ENCODE measurements at regions not wholly inside any gene's neighbourhood (a gene's known extent, or its start where the extent isn't known, plus 50 kb on each side); places are given as distances from the start of the nearest gene placed in this dataset.
"Not testable (repeated sequence)": the region's sequence is repeated elsewhere in the genome, so short reads cannot be mapped to it uniquely, and the experiment has no call there.

DNA sequence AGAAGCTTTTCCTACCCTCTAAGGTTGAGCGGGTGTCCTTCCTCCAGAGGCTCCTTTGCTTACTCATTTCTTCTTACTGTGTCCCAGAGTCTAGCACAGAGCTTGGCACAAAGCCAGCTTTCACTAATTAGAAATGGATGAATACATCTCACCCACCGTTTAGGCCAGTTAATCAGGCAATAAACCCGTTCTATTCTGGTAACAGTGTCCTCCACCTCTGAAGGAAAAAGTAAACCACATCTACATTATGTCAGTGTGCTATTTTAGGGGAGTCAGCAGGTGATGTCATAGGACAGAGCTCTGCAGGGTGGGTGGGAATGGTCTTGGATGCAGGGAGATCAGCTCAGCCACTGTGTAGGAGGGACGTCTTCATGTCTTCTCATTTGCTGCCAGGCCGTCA, 109.2 kb downstream of the OSTF1 start:
- no peak overlapping the region for H3K27ac ChIP-seq
- TF ChIP-seq ZFX (IDR thresholded peaks at IDR 0.05) = no peak
- TF ChIP-seq, protein P1, sequence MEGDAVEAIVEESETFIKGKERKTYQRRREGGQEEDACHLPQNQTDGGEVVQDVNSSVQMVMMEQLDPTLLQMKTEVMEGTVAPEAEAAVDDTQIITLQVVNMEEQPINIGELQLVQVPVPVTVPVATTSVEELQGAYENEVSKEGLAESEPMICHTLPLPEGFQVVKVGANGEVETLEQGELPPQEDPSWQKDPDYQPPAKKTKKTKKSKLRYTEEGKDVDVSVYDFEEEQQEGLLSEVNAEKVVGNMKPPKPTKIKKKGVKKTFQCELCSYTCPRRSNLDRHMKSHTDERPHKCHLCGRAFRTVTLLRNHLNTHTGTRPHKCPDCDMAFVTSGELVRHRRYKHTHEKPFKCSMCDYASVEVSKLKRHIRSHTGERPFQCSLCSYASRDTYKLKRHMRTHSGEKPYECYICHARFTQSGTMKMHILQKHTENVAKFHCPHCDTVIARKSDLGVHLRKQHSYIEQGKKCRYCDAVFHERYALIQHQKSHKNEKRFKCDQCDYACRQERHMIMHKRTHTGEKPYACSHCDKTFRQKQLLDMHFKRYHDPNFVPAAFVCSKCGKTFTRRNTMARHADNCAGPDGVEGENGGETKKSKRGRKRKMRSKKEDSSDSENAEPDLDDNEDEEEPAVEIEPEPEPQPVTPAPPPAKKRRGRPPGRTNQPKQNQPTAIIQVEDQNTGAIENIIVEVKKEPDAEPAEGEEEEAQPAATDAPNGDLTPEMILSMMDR (conservative IDR thresholded peaks at IDR 0.05) = no peak

DNA sequence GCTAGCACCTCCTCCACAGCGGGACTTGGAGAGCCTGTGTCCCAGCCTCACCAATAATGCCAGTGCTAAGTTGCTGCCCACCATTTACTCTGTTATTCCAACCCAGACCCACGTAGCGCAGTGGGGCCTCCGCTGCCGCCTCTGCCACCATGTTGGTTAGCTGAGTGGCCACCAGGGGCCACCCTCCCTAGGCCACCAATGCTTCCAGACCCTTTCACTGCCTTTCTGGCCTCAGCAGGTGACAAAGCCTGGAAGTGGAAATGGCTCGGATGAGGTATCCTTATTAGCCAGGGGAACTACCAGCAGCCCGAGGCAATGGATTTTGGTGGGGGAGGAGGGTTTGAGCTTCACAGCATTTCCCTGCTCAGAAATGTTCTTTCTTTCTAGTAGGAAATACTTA, 110.1 kb downstream of the OSTF1 start:
- no peak overlapping the region for H3K27ac ChIP-seq
- no peak for TF ChIP-seq ZFX (IDR thresholded peaks at IDR 0.05)
- TF ChIP-seq, protein P1 (conservative IDR thresholded peaks at IDR 0.05) = peak; percentile 32

DNA sequence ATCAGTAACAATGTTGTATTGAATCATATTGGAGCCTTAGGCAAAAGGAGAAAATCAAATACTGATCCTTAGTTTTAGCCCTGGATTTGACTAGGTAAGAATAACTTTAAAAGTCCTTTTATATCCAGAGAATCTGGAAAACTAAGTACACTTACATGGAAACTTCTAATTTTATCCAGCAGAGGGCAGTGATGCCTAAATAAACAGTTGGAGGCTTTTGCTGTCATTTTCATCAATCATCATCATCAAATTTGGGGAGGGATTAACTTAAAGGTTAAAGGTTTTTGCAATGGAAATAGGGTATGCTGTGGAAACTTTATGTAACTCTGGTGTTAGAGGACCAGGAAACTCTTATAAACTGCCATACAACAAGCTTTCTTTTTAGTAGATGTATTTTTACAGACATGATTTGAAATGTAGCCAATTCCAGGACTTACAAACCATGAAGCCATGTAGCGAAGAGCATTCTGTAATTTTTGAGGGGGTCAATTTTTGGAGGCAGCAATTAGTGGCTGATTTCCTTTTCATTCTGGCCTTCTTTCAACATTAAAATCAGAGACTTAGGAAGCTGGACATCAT, 112.7 kb downstream of the OSTF1 start:
- no peak for TF ChIP-seq ZFX (IDR thresholded peaks at IDR 0.05)
- TF ChIP-seq, protein P1 (conservative IDR thresholded peaks at IDR 0.05) = peak; percentile 77

DNA sequence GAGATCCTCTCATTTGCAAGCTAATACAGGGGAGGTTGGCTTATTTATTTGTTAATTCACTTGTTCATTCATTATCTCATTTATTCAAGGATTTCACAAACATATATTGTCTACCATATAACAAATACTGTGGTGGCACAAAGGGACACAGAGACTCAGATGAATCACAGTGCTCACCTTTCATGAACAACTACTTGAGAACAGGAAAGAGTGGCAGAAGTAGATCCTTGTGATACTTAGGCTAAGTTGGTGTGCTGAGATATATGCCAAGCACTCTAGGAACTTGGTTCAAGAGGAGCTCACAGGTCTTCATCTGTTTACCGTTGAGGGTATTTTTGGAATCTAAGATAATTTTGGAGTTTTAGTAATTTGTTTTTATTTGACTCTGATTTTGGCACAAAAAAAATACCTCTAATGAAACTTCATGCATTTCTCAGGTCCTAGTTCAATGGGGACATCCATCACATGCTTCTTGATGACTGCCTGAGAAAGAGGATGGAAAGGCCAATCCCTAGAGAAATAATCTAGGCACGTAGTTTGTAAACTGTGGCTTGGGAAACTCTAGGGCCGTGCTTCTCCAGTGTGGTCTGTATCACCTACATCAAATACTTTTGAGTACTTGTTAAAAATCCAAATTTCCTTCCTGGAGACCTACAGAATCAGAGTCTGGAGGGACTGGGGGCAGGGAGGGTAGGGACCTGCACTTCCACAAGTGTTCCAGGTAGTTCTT, 113.3 kb downstream of the OSTF1 start:
- H3K27ac ChIP-seq = no peak overlapping the region
- TF ChIP-seq, protein P1 (conservative IDR thresholded peaks at IDR 0.05) = no peak
- TF ChIP-seq ZFX (IDR thresholded peaks at IDR 0.05) = no peak

More for the DNA sequence above, 112.7 kb downstream of the OSTF1 start:
- H3K27ac ChIP-seq = no peak overlapping the region

DNA sequence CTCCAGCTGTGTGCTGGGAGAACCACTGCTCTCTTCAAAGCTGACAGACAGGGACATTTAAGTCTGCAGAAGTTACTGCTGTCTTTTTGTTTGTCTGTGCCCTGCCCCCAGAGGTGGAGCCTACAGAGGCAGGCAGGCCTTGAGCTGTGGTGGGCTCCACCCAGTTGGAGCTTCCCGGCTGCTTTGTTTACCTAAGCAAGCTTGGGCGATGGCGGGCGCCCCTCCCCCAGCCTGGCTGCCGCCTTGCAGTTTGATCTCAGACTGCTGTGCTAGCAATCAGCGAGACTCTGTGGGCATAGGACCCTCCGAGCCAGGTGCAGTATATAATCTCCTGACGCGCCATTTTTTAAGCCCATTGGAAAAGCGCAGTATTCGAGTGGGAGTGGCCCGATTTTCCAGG, 119.7 kb downstream of the OSTF1 start:
- H3K27ac ChIP-seq = not testable (repeated sequence)

DNA sequence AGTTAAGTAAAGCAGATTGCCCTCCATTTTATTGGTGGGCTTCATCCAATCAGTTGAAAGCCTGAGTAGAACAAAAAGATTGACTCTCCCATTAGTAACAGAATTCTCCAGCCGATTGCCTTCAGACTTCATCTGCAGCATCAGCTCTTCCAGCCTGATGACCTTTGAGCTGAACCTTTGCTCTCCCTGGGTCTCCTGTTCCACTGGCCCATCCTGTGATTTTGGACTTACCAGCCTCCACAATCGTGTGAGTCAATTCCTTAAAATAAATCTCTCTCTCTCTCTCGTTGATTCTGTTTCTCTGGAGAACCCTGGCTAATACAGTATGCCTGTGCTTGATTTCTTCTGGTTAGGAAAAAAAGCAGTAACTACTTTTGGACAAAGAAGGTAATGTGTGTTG, 121.9 kb downstream of the OSTF1 start:
- H3K27ac ChIP-seq = no peak overlapping the region
- no peak for TF ChIP-seq ZFX (IDR thresholded peaks at IDR 0.05)
- TF ChIP-seq, protein P1 (conservative IDR thresholded peaks at IDR 0.05) = no peak

DNA sequence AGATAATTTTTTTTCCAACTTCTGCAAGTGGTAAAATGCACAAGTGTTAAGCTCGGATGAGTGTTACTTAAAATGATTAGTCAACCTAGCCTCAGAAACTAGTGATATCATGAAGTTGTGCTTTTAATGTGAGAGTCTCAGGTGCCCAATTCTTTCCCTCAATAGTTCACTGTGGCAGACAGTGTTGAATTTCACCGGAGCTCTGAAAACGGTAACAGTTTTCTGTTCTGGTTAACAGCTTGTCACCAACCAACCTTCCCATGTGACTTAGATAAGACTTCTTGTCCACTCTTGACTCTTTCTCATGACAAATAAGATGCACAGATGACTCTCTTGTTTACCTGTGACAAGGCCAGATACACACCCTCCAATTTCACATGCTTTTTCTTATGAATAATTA, 125.5 kb downstream of the OSTF1 start:
- no peak overlapping the region for H3K27ac ChIP-seq
- TF ChIP-seq ZFX (IDR thresholded peaks at IDR 0.05) = no peak
- TF ChIP-seq, protein P1 (conservative IDR thresholded peaks at IDR 0.05) = no peak
